ENCODE measurements at regions not wholly inside any gene's neighbourhood (a gene's known extent, or its start where the extent isn't known, plus 50 kb on each side); places are given as distances from the start of the nearest gene placed in this dataset.

- Histone ChIP-seq H2BK120ac (ENCODE audit: low read depth, low read length) (no peak overlapping the region), H2AFZ (replicated peaks; ENCODE audit: low read length, poor library complexity) (no peak overlapping the region), H3K79me1 (ENCODE audit: low read depth in 1 of 2, low read length in 2 of 2) (no peaks in the 10 kb centered on the region), H3K36me3 (ENCODE audit: control insufficient read depth, insufficient read depth, low read length) (no peaks in the 10 kb centered on the region), H3K4me2 (ENCODE audit: low read depth, low read length) (no peak overlapping the region), H4K8ac (ENCODE audit: low read depth in 2 of 2, low read length in 2 of 2) (no peak overlapping the region), H3K23ac (ENCODE audit: low read depth, low read length) (no peak overlapping the region), H3K9me3 (ENCODE audit: control insufficient read depth, insufficient read depth, low read length) (no peaks in the 10 kb centered on the region), H3K9me1 (ENCODE audit: insufficient read depth, low read length) (no peaks in the 10 kb centered on the region), H3K4me1 (ENCODE audit: control insufficient read depth, insufficient read depth, low read length) (no peaks in the 10 kb centered on the region), H3K4me3 (ENCODE audit: insufficient read depth, low read depth, low read length) (no peak overlapping the region), H2AK5ac (ENCODE audit: low read depth, low read length) (no peak overlapping the region), H3K27ac (ENCODE audit: insufficient read depth, low read length) (no peak overlapping the region), H2BK15ac (ENCODE audit: low read depth, low read length) (no peak overlapping the region), H2AK9ac (replicated peaks; ENCODE audit: low read depth, low read length, poor library complexity) (no peak overlapping the region), H2BK20ac (ENCODE audit: low read depth, low read length) (no peak overlapping the region), H3K9ac (ENCODE audit: low read depth, low read length) (no peak overlapping the region), H3K18ac (ENCODE audit: low read depth, low read length) (no peak overlapping the region), H3K27me3 (ENCODE audit: control insufficient read depth, insufficient read depth, low read length) (peaks cover 6% of the 10 kb centered on the region), H4K20me1 (ENCODE audit: insufficient read depth, low read length) (no peaks in the 10 kb centered on the region), H4K91ac (ENCODE audit: insufficient read depth, low read depth, low read length) (no peak overlapping the region), H3K14ac (replicated peaks; ENCODE audit: low read depth, low read length) (no peak overlapping the region), H4K5ac (ENCODE audit: low read depth, low read length) (no peak overlapping the region), H3K56ac (ENCODE audit: extremely low read depth, insufficient read depth, low read length) (no peak overlapping the region), H3K4ac (ENCODE audit: low read depth, low read length) (no peak overlapping the region), H2BK5ac (ENCODE audit: low read depth, low read length, poor library complexity, severe bottlenecking) (no peak overlapping the region)
- POLR2A ChIA-PET (ENCODE audit: unreplicated experiment), result no interaction called here
- no peak for TF ChIP-seq FOS (IDR thresholded peaks at IDR 0.05; ENCODE audit: low read depth, low read length)
- TF ChIP-seq CHD1 (IDR thresholded peaks at IDR 0.05; ENCODE audit: low read depth, low read length), result no peak
- TF ChIP-seq POLR2A (IDR thresholded peaks at IDR 0.05; ENCODE audit: low read depth, low read length), result no peak
- no peak for TF ChIP-seq MAZ (IDR thresholded peaks at IDR 0.05; ENCODE audit: borderline replicate concordance, low read depth, low read length)
- no peak for TF ChIP-seq BHLHE40 (IDR thresholded peaks at IDR 0.05; ENCODE audit: low read depth, low read length)
- no peak for TF ChIP-seq MXI1 (IDR thresholded peaks at IDR 0.05; ENCODE audit: borderline replicate concordance, low read depth, low read length)
- TF ChIP-seq RAD21 (IDR thresholded peaks at IDR 0.05; ENCODE audit: low read length), result no peak
- no peak for TF ChIP-seq USF2 (IDR thresholded peaks at IDR 0.05; ENCODE audit: low read depth, low read length)
- TF ChIP-seq CEBPB (IDR thresholded peaks at IDR 0.05; ENCODE audit: low read depth, low read length), result no peak
- no peak for TF ChIP-seq ELK1 (IDR thresholded peaks at IDR 0.05; ENCODE audit: borderline replicate concordance, low read depth, low read length)
- no peak for TF ChIP-seq SMC3 (IDR thresholded peaks at IDR 0.05; ENCODE audit: low read depth, low read length)
- no peak for TF ChIP-seq MAFK (IDR thresholded peaks at IDR 0.05; ENCODE audit: low read depth, low read length)
- TF ChIP-seq NFE2L2 (IDR thresholded peaks at IDR 0.05; ENCODE audit: low read depth, low read length), result no peak
- no peak for TF ChIP-seq RCOR1 (IDR thresholded peaks at IDR 0.05; ENCODE audit: insufficient replicate concordance, low read length)
- no peak for TF ChIP-seq CTCF (conservative IDR thresholded peaks at IDR 0.05; ENCODE audit: low read depth, low read length)
- TF ChIP-seq RFX5 (IDR thresholded peaks at IDR 0.05; ENCODE audit: low read depth, low read length), result no peak
- intact Hi-C loops (cut with micrococcal nuclease), result no loop called here
- dilution Hi-C loops (cut with HindIII; ENCODE audit: low sequenced_read_pairs, unreplicated experiment), result no loop called here
- in situ Hi-C loops (cut with MboI; ENCODE audit: low sequenced_read_pairs), result no loop called here
- BruUV-seq (replicated peaks), result no TSS peak
- ATAC-seq (ENCODE audit: low read depth) (no peak), DNase-seq (no peak)
- no CpG with 5 or more reads among the region's 3 CpGs for WGBS, 2 experiments (ENCODE audit: extremely low coverage in 2 of 2, insufficient read length in 1 of 2)
- CTCF ChIA-PET, result no interaction called here
Observed at GRCh38 chr5:148717668-148718067, 63.3 kb upstream of the HTR4 start.
